Non-pigmented ciliary epithelial cell (primary cell): ENCODE measurements at regions not wholly inside any gene's neighbourhood (a gene's known extent, or its start where the extent isn't known, plus 50 kb on each side); places are given as distances from the start of the nearest gene placed in this dataset.

ENCODE experiments used
- DNase-seq: peaks from one replicate; pipeline ENCODE4 v3.0.0-alpha.2; 2010; ENCODE audit warnings: low read depth

- DNase-seq: no peak
Measured at GRCh38 chr19:31160336-31160926, 188.8 kb downstream of the TSHZ3 start.

GRCh38 chr19:31154021-31154420 is 195.2 kb downstream of the TSHZ3 start:
- DNase-seq: no peak

GRCh38 chr19:31152906-31153305 is 196.3 kb downstream of the TSHZ3 start:
- DNase-seq: no peak

- DNase-seq: no peak
Measured at GRCh38 chr19:31149441-31149941, 199.7 kb downstream of the TSHZ3 start.

- no peak for DNase-seq
Measured at GRCh38 chr19:31148671-31149070, 200.6 kb downstream of the TSHZ3 start.

- DNase-seq: no peak
Measured at GRCh38 chr19:31147234-31147633, 202.0 kb downstream of the TSHZ3 start.

GRCh38 chr19:31146546-31147183 is 202.6 kb downstream of the TSHZ3 start:
- DNase-seq: no peak

GRCh38 chr19:31146015-31146414 is 203.2 kb downstream of the TSHZ3 start:
- DNase-seq: no peak

GRCh38 chr19:31145007-31145406 is 204.2 kb downstream of the TSHZ3 start:
- DNase-seq: no peak

GRCh38 chr19:31144075-31144870 is 205.0 kb downstream of the TSHZ3 start:
- DNase-seq: no peak

- DNase-seq: no peak
Measured at GRCh38 chr19:31141301-31141700, 207.9 kb downstream of the TSHZ3 start.

GRCh38 chr19:31140717-31141116 is 208.5 kb downstream of the TSHZ3 start:
- no peak for DNase-seq

- peak; percentile 86 for DNase-seq
Measured at GRCh38 chr19:31139871-31140505, 209.2 kb downstream of the TSHZ3 start.

- no peak for DNase-seq
Measured at GRCh38 chr19:31138077-31138476, 211.2 kb downstream of the TSHZ3 start.

GRCh38 chr19:31135841-31136240 is 213.4 kb downstream of the TSHZ3 start:
- DNase-seq: no peak

- no peak for DNase-seq
Measured at GRCh38 chr19:31132753-31133110, 216.5 kb downstream of the TSHZ3 start.

GRCh38 chr19:31128291-31128690 is 220.9 kb downstream of the TSHZ3 start:
- DNase-seq: no peak

GRCh38 chr19:31127134-31127967 is 221.9 kb downstream of the TSHZ3 start:
- peak; percentile 94 for DNase-seq

- no peak for DNase-seq
Measured at GRCh38 chr19:31126236-31126635, 223.0 kb downstream of the TSHZ3 start.

- DNase-seq: no peak
Measured at GRCh38 chr19:31125071-31125470, 224.2 kb downstream of the TSHZ3 start.

GRCh38 chr19:31121501-31121900 is 227.7 kb downstream of the TSHZ3 start:
- no peak for DNase-seq

GRCh38 chr19:31120952-31121351 is 228.3 kb downstream of the TSHZ3 start:
- no peak for DNase-seq
